ENCODE measurements at regions not wholly inside any gene's neighbourhood (a gene's known extent, or its start where the extent isn't known, plus 50 kb on each side); places are given as distances from the start of the nearest gene placed in this dataset.

DNA sequence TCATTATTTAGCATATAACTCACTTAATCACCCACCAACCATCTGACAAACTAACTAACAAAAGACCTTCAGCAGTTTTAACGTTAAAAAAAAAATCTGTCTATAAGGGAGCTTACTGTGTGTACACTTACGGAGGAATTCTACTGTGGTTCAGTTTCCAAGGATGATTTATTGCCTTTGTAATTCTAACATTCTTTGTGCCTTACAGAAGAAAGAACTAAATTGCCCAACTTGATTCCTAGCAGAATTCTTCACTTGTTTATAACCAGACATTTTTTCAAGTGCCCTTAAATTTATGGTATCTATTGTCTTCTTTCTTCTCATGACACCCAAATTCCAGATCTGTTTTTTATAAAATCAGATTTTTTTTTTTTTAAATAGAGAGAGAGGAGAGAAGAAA, 119.7 kb upstream of the IGSF10 start:
- Histone ChIP-seq H3K27me3 (ENCODE audit: control insufficient read depth, insufficient read depth, low read length) (no peaks in the 10 kb centered on the region), H3K9me3 (ENCODE audit: control insufficient read depth, insufficient read depth, low read length) (no peaks in the 10 kb centered on the region), H3K27ac (ENCODE audit: low read depth, low read length) (no peak overlapping the region), H3K4me3 (ENCODE audit: low read depth, low read length) (no peak overlapping the region)
- peak; percentile 49 for DNase-seq (ENCODE audit: low read depth, low spot score)
- ChIA-PET POLR2A (interaction anchor here (0.6 to 0.7 kb wide), 2 partner anchors 100 to 195 kb away, joined by 3 to 5 read pairs; no protein-coding TSS in a partner anchor), CTCF (no interaction called here)
- no peak for TF ChIP-seq CTCF (IDR thresholded peaks at IDR 0.05; ENCODE audit: low read depth, low read length)

DNA sequence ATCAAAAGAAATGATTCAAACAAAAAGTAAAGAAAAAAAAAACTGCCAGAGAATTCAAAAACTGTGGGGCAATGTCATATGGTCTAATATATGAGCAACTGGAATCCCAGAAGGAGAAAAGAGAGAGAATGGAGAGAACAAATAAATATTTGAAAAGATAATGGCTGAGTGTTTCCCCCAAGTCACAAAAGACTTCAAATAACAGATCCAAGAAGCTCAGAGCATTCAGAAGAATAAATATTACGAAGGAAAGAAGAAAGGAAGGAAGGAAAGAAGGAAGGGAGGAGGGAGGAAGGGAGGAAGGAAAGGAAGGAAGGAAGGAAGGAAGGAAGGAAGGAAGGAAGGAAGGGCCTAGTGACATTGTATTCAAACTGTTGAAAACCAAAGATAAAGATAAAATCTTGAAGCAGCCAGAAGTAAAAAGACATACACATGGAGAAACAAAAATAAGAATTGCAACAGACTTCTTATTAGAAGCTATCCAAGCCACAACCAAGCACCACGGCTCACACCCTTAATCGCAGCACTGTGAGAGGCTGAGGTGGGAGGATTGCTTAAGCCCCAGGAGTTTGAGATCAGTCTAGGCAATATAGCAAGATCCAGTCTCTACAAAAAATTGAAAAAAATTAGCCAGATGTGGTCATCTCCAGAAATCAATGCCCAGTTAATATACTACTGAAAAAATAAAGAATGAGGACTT, 118.9 kb upstream of the IGSF10 start:
- DNase-seq (ENCODE audit: low read depth, low spot score) = no peak
- CTCF ChIA-PET = interaction anchor here (0.6 kb wide), 2 partner anchors 10 to 41 kb away, joined by 4 to 13 read pairs; no protein-coding TSS in a partner anchor
- no peak for TF ChIP-seq CTCF (IDR thresholded peaks at IDR 0.05; ENCODE audit: low read depth, low read length)
- no peaks in the 10 kb centered on the region for H3K9me3 ChIP-seq (ENCODE audit: control insufficient read depth, insufficient read depth, low read length)
- H3K27ac ChIP-seq (ENCODE audit: low read depth, low read length) = no peak overlapping the region
- H3K27me3 ChIP-seq (ENCODE audit: control insufficient read depth, insufficient read depth, low read length) = no peaks in the 10 kb centered on the region
- no peak overlapping the region for H3K4me3 ChIP-seq (ENCODE audit: low read depth, low read length)
- POLR2A ChIA-PET = no interaction called here

DNA sequence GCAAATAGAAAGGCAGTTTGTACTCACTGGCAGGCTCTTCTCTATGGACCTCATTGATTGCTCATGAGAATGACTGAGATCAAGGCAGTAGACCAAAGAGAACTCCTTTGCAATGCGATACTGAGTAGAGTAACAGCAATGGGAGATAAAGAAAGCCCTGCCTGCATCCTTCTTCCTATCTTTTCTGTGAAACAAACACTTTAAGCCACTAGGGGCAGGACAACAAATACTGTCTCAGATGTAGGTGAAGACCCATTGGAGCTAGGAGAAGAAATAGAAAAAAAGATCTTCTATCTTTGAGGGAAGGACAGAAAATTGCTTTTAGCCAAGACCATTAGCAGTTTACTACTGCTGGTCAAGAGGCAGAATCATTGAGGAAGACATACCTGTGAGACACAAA, 117.6 kb upstream of the IGSF10 start:
- H3K9me3 ChIP-seq (ENCODE audit: control insufficient read depth, insufficient read depth, low read length) = no peaks in the 10 kb centered on the region
- DNase-seq (ENCODE audit: low read depth, low spot score) = no peak
- POLR2A ChIA-PET = no interaction called here
- TF ChIP-seq CTCF (IDR thresholded peaks at IDR 0.05; ENCODE audit: low read depth, low read length) = no peak
- no peak overlapping the region for H3K27ac ChIP-seq (ENCODE audit: low read depth, low read length)
- H3K4me3 ChIP-seq (ENCODE audit: low read depth, low read length) = no peak overlapping the region
- CTCF ChIA-PET = no interaction called here
- no peaks in the 10 kb centered on the region for H3K27me3 ChIP-seq (ENCODE audit: control insufficient read depth, insufficient read depth, low read length)

DNA sequence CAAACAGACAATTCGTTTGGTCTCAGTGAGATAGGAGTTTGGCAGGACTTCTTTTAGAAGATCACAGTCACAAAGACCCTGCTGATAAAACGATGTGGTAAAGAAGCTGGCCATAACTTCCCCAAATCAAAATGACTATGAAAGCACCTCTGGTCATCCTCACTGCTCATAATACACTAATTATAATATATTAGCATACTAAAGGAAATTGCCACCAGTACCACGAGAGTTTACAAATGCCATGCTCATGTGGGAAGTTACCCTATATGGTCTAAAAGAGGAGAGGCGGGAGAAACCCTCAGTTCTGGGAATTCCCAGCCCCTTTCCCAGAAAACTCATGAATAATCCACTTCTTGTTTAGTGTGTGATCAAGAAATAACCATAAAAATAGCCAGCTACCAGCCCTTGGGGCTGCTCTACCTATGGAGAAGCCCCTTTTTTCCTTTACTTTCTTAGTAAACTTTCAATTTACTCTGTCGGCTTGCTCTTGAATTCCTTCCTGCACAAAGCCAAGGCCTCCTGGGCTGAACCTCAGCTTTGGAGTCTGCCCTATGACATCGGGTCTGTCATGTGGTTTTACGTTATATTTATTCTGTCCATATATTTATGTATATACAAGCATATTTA, 115.8 kb upstream of the IGSF10 start:
- H3K4me3 ChIP-seq (ENCODE audit: low read depth, low read length) = no peak overlapping the region
- H3K9me3 ChIP-seq (ENCODE audit: control insufficient read depth, insufficient read depth, low read length) = no peaks in the 10 kb centered on the region
- CTCF ChIA-PET = no interaction called here
- no peak for DNase-seq (ENCODE audit: low read depth, low spot score)
- H3K27ac ChIP-seq (ENCODE audit: low read depth, low read length) = no peak overlapping the region
- POLR2A ChIA-PET = no interaction called here
- TF ChIP-seq CTCF (IDR thresholded peaks at IDR 0.05; ENCODE audit: low read depth, low read length) = no peak
- H3K27me3 ChIP-seq (ENCODE audit: control insufficient read depth, insufficient read depth, low read length) = no peaks in the 10 kb centered on the region

DNA sequence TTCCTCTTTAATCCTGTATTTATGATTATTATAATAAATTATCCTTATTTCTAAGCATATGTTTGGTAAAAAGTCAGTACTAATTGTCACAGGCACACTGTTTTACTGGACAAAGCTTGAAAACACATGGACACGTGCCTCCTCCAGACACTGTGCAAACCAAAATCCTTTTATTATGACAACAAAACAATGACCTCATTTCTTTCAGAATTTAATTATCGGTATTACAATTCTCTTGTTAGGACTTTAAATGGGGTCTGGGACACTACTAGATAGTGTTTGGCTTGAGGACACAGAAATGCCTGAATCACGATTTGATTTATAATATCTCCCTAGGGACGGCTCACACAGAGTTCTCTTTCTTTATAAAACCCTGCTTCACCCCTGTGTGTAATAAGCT, 107.3 kb upstream of the IGSF10 start:
- no peak for TF ChIP-seq CTCF (IDR thresholded peaks at IDR 0.05; ENCODE audit: low read depth, low read length)
- Histone ChIP-seq H3K4me3 (ENCODE audit: low read depth, low read length) (no peak overlapping the region), H3K27ac (ENCODE audit: low read depth, low read length) (no peak overlapping the region), H3K27me3 (ENCODE audit: control insufficient read depth, insufficient read depth, low read length) (no peaks in the 10 kb centered on the region), H3K9me3 (ENCODE audit: control insufficient read depth, insufficient read depth, low read length) (no peaks in the 10 kb centered on the region)
- no peak for DNase-seq (ENCODE audit: low read depth, low spot score)
- ChIA-PET CTCF (no interaction called here), POLR2A (no interaction called here)

All from AG04450 (cell line).